K562 (cell line): ENCODE measurements at regions not wholly inside any gene's neighbourhood (a gene's known extent, or its start where the extent isn't known, plus 50 kb on each side); places are given as distances from the start of the nearest gene placed in this dataset.

Source experiments
- ASH1L ChIP-seq: fragments of 450-650 bp; IDR thresholded peaks from 2 replicates; pipeline ENCODE4 v1.6.1; 2018; ENCODE audit warnings: borderline replicate concordance, mild to moderate bottlenecking, low read depth; ENCODE audit not compliant: partially characterized antibody
- ATF1 ChIP-seq, 2 experiments: fragments of 450-650 bp in 1 of 2; IDR thresholded peaks; 2 replicates each; pipeline ENCODE4 v1.6.1; 2016; ENCODE audit warnings: missing compliant biosample characterization in 1 of 2, missing genetic modification characterization in 1 of 2
- C11orf30 ChIP-seq: fragments of 450-650 bp; IDR thresholded peaks from 2 replicates; pipeline ENCODE4 v1.6.1; 2016; ENCODE audit warnings: low read depth, mild to moderate bottlenecking
- GATAD2B ChIP-seq: fragments of 450-650 bp; IDR thresholded peaks from 2 replicates; pipeline ENCODE4 v1.6.1; 2017; ENCODE audit warnings: mild to moderate bottlenecking, borderline replicate concordance
- GTF2A2 ChIP-seq: IDR thresholded peaks from 2 replicates; pipeline ENCODE4 v1.6.1; 2016; ENCODE audit warnings: mild to moderate bottlenecking, missing genetic modification characterization, missing compliant biosample characterization
- HDAC2 ChIP-seq: fragments of 450-650 bp; IDR thresholded peaks from 2 replicates; pipeline ENCODE4 v1.6.1; 2016; ENCODE audit warnings: mild to moderate bottlenecking
- MAFF ChIP-seq: IDR thresholded peaks from 2 replicates; pipeline ENCODE4 v1.6.1; 2012; ENCODE audit warnings: low read length, improper control_type of control experiment
- MAFG ChIP-seq: fragments of 450-650 bp; conservative IDR thresholded peaks from 2 replicates; pipeline ENCODE4 v1.6.1; 2016; ENCODE audit warnings: missing genetic modification characterization, missing compliant biosample characterization
- MED1 ChIP-seq: sonication (generic); formaldehyde crosslinking; IDR thresholded peaks from 2 replicates; pipeline ENCODE4 v1.8.1; 2023; ENCODE audit warnings: missing genetic modification reagents, borderline replicate concordance
- NFYB ChIP-seq: IDR thresholded peaks from 2 replicates; pipeline ENCODE4 v1.6.1; 2011; ENCODE audit warnings: mild to moderate bottlenecking, moderate library complexity; ENCODE audit not compliant: insufficient read length; ENCODE audit errors: extremely low read depth
- RFX1 ChIP-seq: fragments of 450-650 bp; IDR thresholded peaks from 2 replicates; pipeline ENCODE4 v1.6.1; 2016; ENCODE audit warnings: mild to moderate bottlenecking, moderate library complexity
- TAL1 ChIP-seq: fragments of 450-650 bp; IDR thresholded peaks from 2 replicates; pipeline ENCODE4 v1.6.1; 2016; ENCODE audit warnings: mild to moderate bottlenecking
- TFAM ChIP-seq: fragments of 250-450 bp; sonication (Bioruptor Pico); conservative IDR thresholded peaks from 2 replicates; pipeline ENCODE4 v1.5.0; 2021; ENCODE audit warnings: mild to moderate bottlenecking, moderate library complexity
- TSC22D4 ChIP-seq: fragments of 450-650 bp; IDR thresholded peaks from 2 replicates; pipeline ENCODE4 v1.6.1; 2016; ENCODE audit warnings: missing genetic modification characterization, missing biosample characterization, control low read depth
- ZNF134 ChIP-seq: fragments of 250-450 bp; sonication (Bioruptor Pico); conservative IDR thresholded peaks from 2 replicates; pipeline ENCODE4 v1.4.0; 2020
- ZNF174 ChIP-seq: fragments of 250-450 bp; sonication (Bioruptor Pico); IDR thresholded peaks from 2 replicates; pipeline ENCODE4 v1.4.0; 2020; ENCODE audit warnings: mild to moderate bottlenecking
- ZNF384 ChIP-seq: IDR thresholded peaks from 2 replicates; pipeline ENCODE4 v1.6.1; 2012; ENCODE audit warnings: low read depth, low read length, improper control_type of control experiment
- ZNF655 ChIP-seq: fragments of 250-450 bp; sonication (Bioruptor Pico); IDR thresholded peaks from 2 replicates; pipeline ENCODE4 v1.5.0; 2021
- TF ChIP-seq, protein P1 (sequence below), 2 experiments: fragments of 200-800 bp in 1 of 2; sonication (Bioruptor generic) in 1 of 2; sonication (generic) in 1 of 2; formaldehyde crosslinking in 1 of 2; IDR thresholded peaks in 1 of 2; conservative IDR thresholded peaks in 1 of 2; 2 replicates each; pipeline versions ENCODE4 v1.5.0 to v1.6.1; 2016 to 2020; ENCODE audit warnings: missing compliant biosample characterization in 1 of 2, missing genetic modification characterization in 1 of 2, missing genetic modification reagents in 1 of 2
- TF ChIP-seq, protein P2 (sequence below): sonication (generic); formaldehyde crosslinking; IDR thresholded peaks from 2 replicates; pipeline ENCODE4 v1.8.0; 2022; ENCODE audit warnings: mild to moderate bottlenecking, missing genetic modification reagents
- TF ChIP-seq, protein P3 (sequence below): sonication (generic); formaldehyde crosslinking; IDR thresholded peaks from 2 replicates; pipeline ENCODE4 v1.8.0; 2023; ENCODE audit warnings: missing genetic modification reagents, mild to moderate bottlenecking, borderline replicate concordance

- TF ChIP-seq, protein P1, sequence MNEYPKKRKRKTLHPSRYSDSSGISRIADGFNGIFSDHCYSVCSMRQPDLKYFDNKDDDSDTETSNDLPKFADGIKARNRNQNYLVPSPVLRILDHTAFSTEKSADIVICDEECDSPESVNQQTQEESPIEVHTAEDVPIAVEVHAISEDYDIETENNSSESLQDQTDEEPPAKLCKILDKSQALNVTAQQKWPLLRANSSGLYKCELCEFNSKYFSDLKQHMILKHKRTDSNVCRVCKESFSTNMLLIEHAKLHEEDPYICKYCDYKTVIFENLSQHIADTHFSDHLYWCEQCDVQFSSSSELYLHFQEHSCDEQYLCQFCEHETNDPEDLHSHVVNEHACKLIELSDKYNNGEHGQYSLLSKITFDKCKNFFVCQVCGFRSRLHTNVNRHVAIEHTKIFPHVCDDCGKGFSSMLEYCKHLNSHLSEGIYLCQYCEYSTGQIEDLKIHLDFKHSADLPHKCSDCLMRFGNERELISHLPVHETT (CRISPR knock-in tag; conservative IDR thresholded peaks at IDR 0.05 in 1 of 2, IDR thresholded peaks at IDR 0.05 in 1 of 2): no peak
- TF ChIP-seq MED1 (CRISPR knock-in tag) (no peak), MAFG (peak; percentile 78), TFAM (CRISPR knock-in tag) (no peak), HDAC2 (no peak), ZNF134 (CRISPR knock-in tag) (no peak), NFYB (peak; percentile 88), GATAD2B (no peak), C11orf30 (peak; percentile 87), ASH1L (peak; percentile 58), ATF1 (CRISPR knock-in tag; IDR thresholded peaks at IDR 0.05) (no peak), ATF1 (tag; IDR thresholded peaks at IDR 0.05) (peak; percentile 86), GTF2A2 (tag) (no peak), TSC22D4 (tag) (no peak), ZNF655 (CRISPR knock-in tag) (no peak), ZNF174 (CRISPR knock-in tag) (no peak), ZNF384 (no peak), MAFF (peak; percentile 41; the same call in 1 of the 2 replicates), TAL1 (no peak), RFX1 (no peak)
- TF ChIP-seq, protein P2, sequence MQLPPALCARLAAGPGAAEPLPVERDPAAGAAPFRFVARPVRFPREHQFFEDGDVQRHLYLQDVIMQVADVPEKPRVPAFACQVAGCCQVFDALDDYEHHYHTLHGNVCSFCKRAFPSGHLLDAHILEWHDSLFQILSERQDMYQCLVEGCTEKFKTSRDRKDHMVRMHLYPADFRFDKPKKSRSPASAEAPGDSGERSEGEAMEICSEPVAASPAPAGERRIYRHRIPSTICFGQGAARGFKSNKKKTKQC (CRISPR knock-in tag): no peak
- TF ChIP-seq, protein P3, sequence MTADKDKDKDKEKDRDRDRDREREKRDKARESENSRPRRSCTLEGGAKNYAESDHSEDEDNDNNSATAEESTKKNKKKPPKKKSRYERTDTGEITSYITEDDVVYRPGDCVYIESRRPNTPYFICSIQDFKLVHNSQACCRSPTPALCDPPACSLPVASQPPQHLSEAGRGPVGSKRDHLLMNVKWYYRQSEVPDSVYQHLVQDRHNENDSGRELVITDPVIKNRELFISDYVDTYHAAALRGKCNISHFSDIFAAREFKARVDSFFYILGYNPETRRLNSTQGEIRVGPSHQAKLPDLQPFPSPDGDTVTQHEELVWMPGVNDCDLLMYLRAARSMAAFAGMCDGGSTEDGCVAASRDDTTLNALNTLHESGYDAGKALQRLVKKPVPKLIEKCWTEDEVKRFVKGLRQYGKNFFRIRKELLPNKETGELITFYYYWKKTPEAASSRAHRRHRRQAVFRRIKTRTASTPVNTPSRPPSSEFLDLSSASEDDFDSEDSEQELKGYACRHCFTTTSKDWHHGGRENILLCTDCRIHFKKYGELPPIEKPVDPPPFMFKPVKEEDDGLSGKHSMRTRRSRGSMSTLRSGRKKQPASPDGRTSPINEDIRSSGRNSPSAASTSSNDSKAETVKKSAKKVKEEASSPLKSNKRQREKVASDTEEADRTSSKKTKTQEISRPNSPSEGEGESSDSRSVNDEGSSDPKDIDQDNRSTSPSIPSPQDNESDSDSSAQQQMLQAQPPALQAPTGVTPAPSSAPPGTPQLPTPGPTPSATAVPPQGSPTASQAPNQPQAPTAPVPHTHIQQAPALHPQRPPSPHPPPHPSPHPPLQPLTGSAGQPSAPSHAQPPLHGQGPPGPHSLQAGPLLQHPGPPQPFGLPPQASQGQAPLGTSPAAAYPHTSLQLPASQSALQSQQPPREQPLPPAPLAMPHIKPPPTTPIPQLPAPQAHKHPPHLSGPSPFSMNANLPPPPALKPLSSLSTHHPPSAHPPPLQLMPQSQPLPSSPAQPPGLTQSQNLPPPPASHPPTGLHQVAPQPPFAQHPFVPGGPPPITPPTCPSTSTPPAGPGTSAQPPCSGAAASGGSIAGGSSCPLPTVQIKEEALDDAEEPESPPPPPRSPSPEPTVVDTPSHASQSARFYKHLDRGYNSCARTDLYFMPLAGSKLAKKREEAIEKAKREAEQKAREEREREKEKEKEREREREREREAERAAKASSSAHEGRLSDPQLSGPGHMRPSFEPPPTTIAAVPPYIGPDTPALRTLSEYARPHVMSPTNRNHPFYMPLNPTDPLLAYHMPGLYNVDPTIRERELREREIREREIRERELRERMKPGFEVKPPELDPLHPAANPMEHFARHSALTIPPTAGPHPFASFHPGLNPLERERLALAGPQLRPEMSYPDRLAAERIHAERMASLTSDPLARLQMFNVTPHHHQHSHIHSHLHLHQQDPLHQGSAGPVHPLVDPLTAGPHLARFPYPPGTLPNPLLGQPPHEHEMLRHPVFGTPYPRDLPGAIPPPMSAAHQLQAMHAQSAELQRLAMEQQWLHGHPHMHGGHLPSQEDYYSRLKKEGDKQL (CRISPR knock-in tag): no peak
Measured at GRCh38 chr12:112584266-112584722, 165.5 kb downstream of the PTPN11 start (continued).
